Endothelial cell of umbilical vein (primary cell): ENCODE measurements at regions not wholly inside any gene's neighbourhood (a gene's known extent, or its start where the extent isn't known, plus 50 kb on each side); places are given as distances from the start of the nearest gene placed in this dataset.

Source experiments
- BruUV-seq: library from RNA; stranded (reverse); fragments of 400-500 nt; replicated peaks from 2 replicates; lab custom pipeline; 2021; lab: Mats Ljungman, UMichigan
- CTCF ChIA-PET: fragments of 300-600, 350-600 bp; sonication (Branson Sonifier 250); formaldehyde crosslinking; loops from one replicate; lab custom pipeline; 2021; ENCODE audit warnings: antibody characterized with exemption, inconsistent platforms; lab: Charles Lee
- POLR2A ChIA-PET: fragments of 300-600, 350-600 bp; sonication (Branson Sonifier 250); formaldehyde crosslinking; loops from one replicate; lab custom pipeline; 2021; ENCODE audit warnings: antibody characterized with exemption, inconsistent platforms; lab: Charles Lee
- DNase-seq: peaks from one replicate; pipeline ENCODE4 v3.0.0-alpha.2; 2011; ENCODE audit warnings: low read depth, low spot score
- FAIRE-seq: peaks from 2 replicates; lab custom pipeline; 2011; peaks lifted over from hg19 to GRCh38; lab: Jason Lieb, UNC
- H2AFZ ChIP-seq: 2 replicates; pipeline ENCODE4 v1.6.0; 2012; ENCODE audit warnings: low read depth, low read length, control low read depth, inconsistent platforms
- H3K27ac ChIP-seq: 2 replicates; pipeline ENCODE4 v1.5.1; 2011; ENCODE audit warnings: low read depth, mild to moderate bottlenecking, control low read depth, low read length, moderate library complexity; ENCODE audit not compliant: insufficient read depth
- H3K27me3 ChIP-seq, 2 experiments: 2 replicates each; pipeline versions ENCODE4 v1.6.0 to v1.6.1; 2011; ENCODE audit warnings: low read length in 2 of 2, mixed read lengths in 1 of 2; ENCODE audit not compliant: control insufficient read depth in 2 of 2, insufficient read depth in 2 of 2
- H3K36me3 ChIP-seq, 2 experiments: 2 replicates in 1 of 2; 3 replicates in 1 of 2; pipeline ENCODE4 v1.5.1; 2011; ENCODE audit warnings: low read length in 2 of 2, mild to moderate bottlenecking in 1 of 2, moderate library complexity in 1 of 2; ENCODE audit not compliant: control insufficient read depth in 2 of 2, insufficient read depth in 2 of 2; ENCODE audit errors: extremely low read depth in 1 of 2
- H3K4me1 ChIP-seq: 3 replicates; pipeline ENCODE4 v1.5.1; 2011; ENCODE audit warnings: mild to moderate bottlenecking, low read length; ENCODE audit not compliant: control insufficient read depth, insufficient read depth; ENCODE audit errors: extremely low read depth
- H3K4me2 ChIP-seq: 2 replicates; pipeline ENCODE4 v1.6.1; 2011; ENCODE audit warnings: low read length, control low read depth, mixed read lengths; ENCODE audit not compliant: insufficient read depth
- H3K4me3 ChIP-seq, 3 experiments: fragments of 200-600 bp in 1 of 3; sonication (generic), shearing (Covaris generic) in 1 of 3; replicated peaks in 1 of 3; 2 replicates each; pipeline ENCODE4 v1.5.1; 2011 to 2016; ENCODE audit warnings: control low read depth in 3 of 3, low read length in 3 of 3, mild to moderate bottlenecking in 2 of 3, inconsistent platforms in 1 of 3, low read depth in 1 of 3, moderate library complexity in 1 of 3; ENCODE audit not compliant: insufficient read depth in 1 of 3
- H3K79me2 ChIP-seq: 2 replicates; pipeline ENCODE4 v1.6.0; 2012; ENCODE audit warnings: low read length, inconsistent platforms; ENCODE audit not compliant: control insufficient read depth, insufficient read depth
- H3K9ac ChIP-seq: replicated peaks from 2 replicates; pipeline ENCODE3; 2011; ENCODE audit warnings: low read length, control low read depth; ENCODE audit not compliant: insufficient read depth; ENCODE audit errors: extremely low read depth
- H3K9me1 ChIP-seq: replicated peaks from 3 replicates; pipeline ENCODE4 v1.6.0; 2011; ENCODE audit warnings: mild to moderate bottlenecking, low read length; ENCODE audit not compliant: control insufficient read depth, insufficient read depth; ENCODE audit errors: extremely low read depth
- H3K9me3 ChIP-seq: replicated peaks from 2 replicates; pipeline ENCODE4 v1.5.1; 2012; ENCODE audit warnings: low read length, inconsistent platforms; ENCODE audit not compliant: control insufficient read depth, insufficient read depth
- H4K20me1 ChIP-seq: replicated peaks from 2 replicates; pipeline ENCODE3; 2011; ENCODE audit warnings: mild to moderate bottlenecking, low read length; ENCODE audit not compliant: control insufficient read depth, insufficient read depth; ENCODE audit errors: extremely low read depth
- EZH2 ChIP-seq: IDR thresholded peaks from 2 replicates; pipeline ENCODE4 v1.6.1; 2012; ENCODE audit warnings: borderline replicate concordance, low read depth, mild to moderate bottlenecking, moderate library complexity, low read length, inconsistent platforms; ENCODE audit not compliant: severe bottlenecking
- FOS ChIP-seq: IDR thresholded peaks from 2 replicates; pipeline ENCODE4 v1.6.1; 2011; ENCODE audit warnings: mild to moderate bottlenecking, low read length, moderate library complexity, borderline replicate concordance; ENCODE audit not compliant: insufficient read depth
- GATA2 ChIP-seq: IDR thresholded peaks from 2 replicates; pipeline ENCODE4 v1.7.0; 2011; ENCODE audit warnings: low read depth, mild to moderate bottlenecking, moderate library complexity, mixed read lengths, low read length; ENCODE audit not compliant: insufficient read length, insufficient read depth
- JUN ChIP-seq: IDR thresholded peaks from 2 replicates; pipeline ENCODE4 v1.6.1; 2011; ENCODE audit warnings: borderline replicate concordance, low read depth; ENCODE audit not compliant: insufficient read length, insufficient read depth
- MYC ChIP-seq: IDR thresholded peaks from one replicate; pipeline ENCODE4 v1.6.1; 2011; ENCODE audit warnings: mild to moderate bottlenecking, low read depth, low read length
- POLR2A ChIP-seq: IDR thresholded peaks from 2 replicates; pipeline ENCODE4 v1.6.1; 2012; ENCODE audit warnings: low read depth, mild to moderate bottlenecking, control low read depth, low read length
- POLR2AphosphoS5 ChIP-seq: IDR thresholded peaks from 2 replicates; pipeline ENCODE4 v1.6.1; 2012; ENCODE audit warnings: low read depth, mild to moderate bottlenecking, control low read depth, low read length, moderate library complexity; ENCODE audit not compliant: insufficient read depth
- dilution Hi-C: fragments of 300-500 bp; cut with MboI; formaldehyde crosslinking; loops from one replicate; pipeline ENCODE4 v1.15.0; 2019; ENCODE audit warnings: low sequenced_read_pairs; ENCODE audit not compliant: extremely low pct_ligation_motif_present
- intact Hi-C: fragments of 100-400 bp; cut with micrococcal nuclease; formaldehyde crosslinking; loops from one replicate; pipeline ENCODE4 v1.10.0; 2022
- TF ChIP-seq, protein P1 (sequence below), 2 donors: IDR thresholded peaks; 1 replicate in 1 of 2; 2 replicates in 1 of 2; pipeline ENCODE4 v1.5.1; 2011; ENCODE audit warnings: low read length in 2 of 2, mild to moderate bottlenecking in 2 of 2, moderate library complexity in 2 of 2, control low read depth in 1 of 2, inconsistent platforms in 1 of 2, low read depth in 1 of 2; ENCODE audit not compliant: insufficient read depth in 1 of 2; ENCODE audit errors: extremely low read depth in 1 of 2
- TF ChIP-seq, protein P2 (sequence below): IDR thresholded peaks from 2 replicates; pipeline ENCODE4 v1.6.1; 2011; ENCODE audit not compliant: insufficient read depth, insufficient read length

DNA sequence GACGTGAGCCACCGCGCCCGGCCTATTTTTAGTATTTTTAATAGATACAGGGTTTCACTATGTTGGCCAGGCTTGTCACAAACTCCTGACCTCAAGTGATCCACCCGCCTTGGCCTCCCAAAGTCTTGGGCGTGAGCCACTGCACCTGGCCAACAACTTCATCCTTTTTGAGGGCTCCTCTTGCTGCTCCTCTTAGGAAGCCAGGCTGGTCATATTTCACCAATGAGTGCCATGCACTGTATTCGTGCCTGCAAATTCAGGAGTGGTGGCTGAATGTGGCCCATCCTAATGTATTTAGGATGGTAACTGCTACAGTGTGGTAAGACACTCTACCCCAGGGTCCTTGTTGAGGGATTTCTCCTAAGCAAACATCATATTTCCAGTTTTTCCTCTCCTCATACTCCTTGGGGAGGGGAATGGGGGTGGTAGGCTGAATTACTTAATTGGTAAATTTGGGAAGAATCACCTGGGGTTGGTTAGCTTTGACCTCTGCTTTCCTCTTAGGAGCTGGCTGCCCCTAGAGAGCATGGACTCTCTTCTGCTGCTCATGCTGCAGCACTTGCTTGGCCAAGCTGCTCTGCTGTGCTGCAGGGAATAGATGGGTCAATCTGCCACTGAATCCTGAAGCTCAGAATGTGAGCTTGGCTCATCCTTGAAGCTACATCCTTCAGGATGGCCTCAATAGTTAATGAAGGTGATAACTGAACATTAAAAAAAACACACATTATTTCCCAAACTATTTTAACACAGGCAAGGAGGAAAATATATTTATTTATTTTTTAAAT lies 167.4 kb downstream of the HS3ST1 start:
- no peaks in the 10 kb centered on the region for H3K36me3 ChIP-seq

More for the DNA sequence above, 167.4 kb downstream of the HS3ST1 start:
- Histone ChIP-seq H3K27ac (no peak overlapping the region), H3K9me1 (no peaks in the 10 kb centered on the region), H2AFZ (no peak overlapping the region), H3K4me3 (no peak overlapping the region), H3K27me3 (no peaks in the 10 kb centered on the region), H4K20me1 (no peaks in the 10 kb centered on the region), H3K4me1 (no peaks in the 10 kb centered on the region), H3K4me2 (no peak overlapping the region), H3K79me2 (no peaks in the 10 kb centered on the region), H3K9ac (no peak overlapping the region), H3K9me3 (no peaks in the 10 kb centered on the region)
- ChIA-PET CTCF (no interaction called here), POLR2A (no interaction called here)
- no peak for TF ChIP-seq FOS
- no peak for TF ChIP-seq POLR2A
- TF ChIP-seq MYC, result no peak
- TF ChIP-seq EZH2, result no peak
- TF ChIP-seq GATA2, result no peak
- no peak for TF ChIP-seq POLR2AphosphoS5
- TF ChIP-seq, protein P1, sequence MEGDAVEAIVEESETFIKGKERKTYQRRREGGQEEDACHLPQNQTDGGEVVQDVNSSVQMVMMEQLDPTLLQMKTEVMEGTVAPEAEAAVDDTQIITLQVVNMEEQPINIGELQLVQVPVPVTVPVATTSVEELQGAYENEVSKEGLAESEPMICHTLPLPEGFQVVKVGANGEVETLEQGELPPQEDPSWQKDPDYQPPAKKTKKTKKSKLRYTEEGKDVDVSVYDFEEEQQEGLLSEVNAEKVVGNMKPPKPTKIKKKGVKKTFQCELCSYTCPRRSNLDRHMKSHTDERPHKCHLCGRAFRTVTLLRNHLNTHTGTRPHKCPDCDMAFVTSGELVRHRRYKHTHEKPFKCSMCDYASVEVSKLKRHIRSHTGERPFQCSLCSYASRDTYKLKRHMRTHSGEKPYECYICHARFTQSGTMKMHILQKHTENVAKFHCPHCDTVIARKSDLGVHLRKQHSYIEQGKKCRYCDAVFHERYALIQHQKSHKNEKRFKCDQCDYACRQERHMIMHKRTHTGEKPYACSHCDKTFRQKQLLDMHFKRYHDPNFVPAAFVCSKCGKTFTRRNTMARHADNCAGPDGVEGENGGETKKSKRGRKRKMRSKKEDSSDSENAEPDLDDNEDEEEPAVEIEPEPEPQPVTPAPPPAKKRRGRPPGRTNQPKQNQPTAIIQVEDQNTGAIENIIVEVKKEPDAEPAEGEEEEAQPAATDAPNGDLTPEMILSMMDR (IDR thresholded peaks at IDR 0.05; ENCODE audit: extremely low read depth in 1 of 2, insufficient read depth in 1 of 2, low read depth in 1 of 2, low read length in 2 of 2), result no peak
- TF ChIP-seq, protein P2, sequence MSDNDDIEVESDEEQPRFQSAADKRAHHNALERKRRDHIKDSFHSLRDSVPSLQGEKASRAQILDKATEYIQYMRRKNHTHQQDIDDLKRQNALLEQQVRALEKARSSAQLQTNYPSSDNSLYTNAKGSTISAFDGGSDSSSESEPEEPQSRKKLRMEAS, result no peak
- TF ChIP-seq JUN, result no peak
- no peak for DNase-seq
- intact Hi-C loops, result no loop called here
- BruUV-seq, result no TSS peak
- dilution Hi-C loops, result no loop called here
- no peak for FAIRE-seq
